ENCODE measurements at regions not wholly inside any gene's neighbourhood (a gene's known extent, or its start where the extent isn't known, plus 50 kb on each side); places are given as distances from the start of the nearest gene placed in this dataset.

- no peak overlapping the region for H3K23ac ChIP-seq (ENCODE audit: low read depth, low read length, poor library complexity)
- no peak for DNase-seq (ENCODE audit: low spot score)
- no peak overlapping the region for H3K4me3 ChIP-seq (ENCODE audit: low read length in 2 of 2)
- H3K9ac ChIP-seq (ENCODE audit: low read depth, low read length, poor library complexity) = no peak overlapping the region
- H3K14ac ChIP-seq (ENCODE audit: low read length) = no peak overlapping the region
- H2BK12ac ChIP-seq (ENCODE audit: low read length) = no peak overlapping the region
- H2BK15ac ChIP-seq (ENCODE audit: low read length) = no peak overlapping the region
- no peaks in the 10 kb centered on the region for H3K9me3 ChIP-seq (replicated peaks in 1 of 2; ENCODE audit: control insufficient read depth in 2 of 2, insufficient read depth in 1 of 2, low read depth in 1 of 2, low read length in 2 of 2)
- no peak overlapping the region for H2AK5ac ChIP-seq (ENCODE audit: low read depth, low read length)
- H2BK5ac ChIP-seq (ENCODE audit: low read length) = no peak overlapping the region
- H3K4me2 ChIP-seq (ENCODE audit: insufficient read depth, low read length, poor library complexity, severe bottlenecking) = no peak overlapping the region
- no peak overlapping the region for H3K27ac ChIP-seq (replicated peaks; ENCODE audit: low read length)
- no peaks in the 10 kb centered on the region for H3K79me1 ChIP-seq (ENCODE audit: low read depth, low read length)
- H4K8ac ChIP-seq (ENCODE audit: low read depth, low read length) = no peak overlapping the region
- H3K4ac ChIP-seq (ENCODE audit: low read length) = no peak overlapping the region
- H3K36me3 ChIP-seq (replicated peaks in 1 of 2; ENCODE audit: control insufficient read depth in 2 of 2, insufficient read depth in 2 of 2, low read length in 2 of 2) = peaks cover 3% of the 10 kb centered on the region in 2 donors
- H4K91ac ChIP-seq (ENCODE audit: low read depth, low read length, poor library complexity) = no peak overlapping the region
- no peak overlapping the region for H2BK120ac ChIP-seq (ENCODE audit: low read depth, low read length)
- no peaks in the 10 kb centered on the region for H3K27me3 ChIP-seq (ENCODE audit: control insufficient read depth in 3 of 3, insufficient read depth in 3 of 3, low read depth in 1 of 3, low read length in 3 of 3)
- H3K18ac ChIP-seq (ENCODE audit: low read length) = no peak overlapping the region
- H2AFZ ChIP-seq (ENCODE audit: low read length) = no peak overlapping the region
- no CpG with 5 or more reads among the region's 1 CpG for WGBS, 2 donors (ENCODE audit: extremely low coverage in 2 of 2, insufficient read length in 2 of 2, insufficient replicate concordance in 1 of 2)
- no peaks in the 10 kb centered on the region for H3K4me1 ChIP-seq (ENCODE audit: control insufficient read depth in 2 of 2, insufficient read depth in 1 of 2, low read depth in 1 of 2, low read length in 2 of 2)
Measured at GRCh38 chr13:33910255-33910654, 92.3 kb downstream of the RFC3 start.

GRCh38 chr13:33911521-33911920 lies 93.6 kb downstream of the RFC3 start:
- H2BK120ac ChIP-seq (ENCODE audit: low read depth, low read length) = no peak overlapping the region
- H2AFZ ChIP-seq (ENCODE audit: low read length) = no peak overlapping the region
- H3K79me1 ChIP-seq (ENCODE audit: low read depth, low read length) = no peaks in the 10 kb centered on the region
- H3K27me3 ChIP-seq (ENCODE audit: control insufficient read depth in 3 of 3, insufficient read depth in 3 of 3, low read depth in 1 of 3, low read length in 3 of 3) = no peaks in the 10 kb centered on the region
- H3K9me3 ChIP-seq (replicated peaks in 1 of 2; ENCODE audit: control insufficient read depth in 2 of 2, insufficient read depth in 1 of 2, low read depth in 1 of 2, low read length in 2 of 2) = no peaks in the 10 kb centered on the region
- H3K36me3 ChIP-seq (replicated peaks in 1 of 2; ENCODE audit: control insufficient read depth in 2 of 2, insufficient read depth in 2 of 2, low read length in 2 of 2) = peaks cover 3% of the 10 kb centered on the region in 2 donors
- no peak for DNase-seq (ENCODE audit: low spot score)
- no peak overlapping the region for H2BK15ac ChIP-seq (ENCODE audit: low read length)
- no peak overlapping the region for H4K91ac ChIP-seq (ENCODE audit: low read depth, low read length, poor library complexity)
- no peak overlapping the region for H2AK5ac ChIP-seq (ENCODE audit: low read depth, low read length)
- no peak overlapping the region for H3K4ac ChIP-seq (ENCODE audit: low read length)
- no peak overlapping the region for H3K14ac ChIP-seq (ENCODE audit: low read length)
- H3K4me2 ChIP-seq (ENCODE audit: insufficient read depth, low read length, poor library complexity, severe bottlenecking) = no peak overlapping the region
- no peak overlapping the region for H3K4me3 ChIP-seq (ENCODE audit: low read length in 2 of 2)
- no CpG with 5 or more reads among the region's 3 CpGs for WGBS, 2 donors (ENCODE audit: extremely low coverage in 2 of 2, insufficient read length in 2 of 2, insufficient replicate concordance in 1 of 2)
- no peaks in the 10 kb centered on the region for H3K4me1 ChIP-seq (ENCODE audit: control insufficient read depth in 2 of 2, insufficient read depth in 1 of 2, low read depth in 1 of 2, low read length in 2 of 2)
- H3K27ac ChIP-seq (replicated peaks; ENCODE audit: low read length) = no peak overlapping the region
- no peak overlapping the region for H4K8ac ChIP-seq (ENCODE audit: low read depth, low read length)
- H3K23ac ChIP-seq (ENCODE audit: low read depth, low read length, poor library complexity) = no peak overlapping the region
- H2BK12ac ChIP-seq (ENCODE audit: low read length) = no peak overlapping the region
- no peak overlapping the region for H2BK5ac ChIP-seq (ENCODE audit: low read length)
- no peak overlapping the region for H3K18ac ChIP-seq (ENCODE audit: low read length)
- H3K9ac ChIP-seq (ENCODE audit: low read depth, low read length, poor library complexity) = no peak overlapping the region

- H2BK120ac ChIP-seq (ENCODE audit: low read depth, low read length) = no peak overlapping the region
- no peak overlapping the region for H4K8ac ChIP-seq (ENCODE audit: low read depth, low read length)
- no peak overlapping the region for H2BK12ac ChIP-seq (ENCODE audit: low read length)
- no peak overlapping the region for H3K4me3 ChIP-seq (ENCODE audit: low read length in 2 of 2)
- no peaks in the 10 kb centered on the region for H3K27me3 ChIP-seq (ENCODE audit: control insufficient read depth in 3 of 3, insufficient read depth in 3 of 3, low read depth in 1 of 3, low read length in 3 of 3)
- no peak overlapping the region for H2AK5ac ChIP-seq (ENCODE audit: low read depth, low read length)
- H3K36me3 ChIP-seq (replicated peaks in 1 of 2; ENCODE audit: control insufficient read depth in 2 of 2, insufficient read depth in 2 of 2, low read length in 2 of 2) = peaks cover 3% of the 10 kb centered on the region in 2 donors
- no peak for DNase-seq (ENCODE audit: low spot score)
- no peak overlapping the region for H3K9ac ChIP-seq (ENCODE audit: low read depth, low read length, poor library complexity)
- no peak overlapping the region for H3K23ac ChIP-seq (ENCODE audit: low read depth, low read length, poor library complexity)
- 100% methylated on average over 1 of the region's 3 CpGs; no CpG with 5 or more reads in 1 of the 2 donors for WGBS, 2 donors (ENCODE audit: extremely low coverage in 2 of 2, insufficient read length in 2 of 2, insufficient replicate concordance in 1 of 2)
- H3K4ac ChIP-seq (ENCODE audit: low read length) = no peak overlapping the region
- H2BK15ac ChIP-seq (ENCODE audit: low read length) = no peak overlapping the region
- H3K27ac ChIP-seq (replicated peaks; ENCODE audit: low read length) = no peak overlapping the region
- H2BK5ac ChIP-seq (ENCODE audit: low read length) = no peak overlapping the region
- no peaks in the 10 kb centered on the region for H3K79me1 ChIP-seq (ENCODE audit: low read depth, low read length)
- H3K14ac ChIP-seq (ENCODE audit: low read length) = no peak overlapping the region
- no peak overlapping the region for H3K18ac ChIP-seq (ENCODE audit: low read length)
- no peak overlapping the region for H3K4me2 ChIP-seq (ENCODE audit: insufficient read depth, low read length, poor library complexity, severe bottlenecking)
- H3K9me3 ChIP-seq (replicated peaks in 1 of 2; ENCODE audit: control insufficient read depth in 2 of 2, insufficient read depth in 1 of 2, low read depth in 1 of 2, low read length in 2 of 2) = no peaks in the 10 kb centered on the region
- no peak overlapping the region for H2AFZ ChIP-seq (ENCODE audit: low read length)
- no peak overlapping the region for H4K91ac ChIP-seq (ENCODE audit: low read depth, low read length, poor library complexity)
- peaks cover 3 to 5% of the 10 kb centered on the region in 2 donors for H3K4me1 ChIP-seq (ENCODE audit: control insufficient read depth in 2 of 2, insufficient read depth in 1 of 2, low read depth in 1 of 2, low read length in 2 of 2)
Measured at GRCh38 chr13:33913829-33914228, 95.9 kb downstream of the RFC3 start.

DNA sequence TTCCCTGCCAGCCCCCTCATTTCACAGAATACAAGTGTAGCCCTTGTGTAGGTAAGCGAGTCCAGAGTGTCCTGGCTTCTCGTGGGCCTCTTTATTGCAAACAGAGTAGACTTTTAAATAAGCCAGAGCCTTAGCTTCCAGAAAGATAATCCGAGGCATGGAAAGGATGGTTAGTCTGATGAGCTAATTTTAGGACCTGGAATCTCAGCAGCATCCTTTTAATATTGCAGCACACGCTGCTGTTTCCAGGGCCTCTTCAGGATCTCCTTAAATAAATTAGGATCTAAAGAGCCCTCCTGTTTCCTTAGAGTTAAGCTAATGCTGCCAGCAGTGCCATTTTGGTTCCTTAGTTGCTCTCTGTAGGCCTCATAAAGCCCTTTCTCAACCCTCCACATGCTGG lies 99.2 kb downstream of the RFC3 start:
- Histone ChIP-seq H3K9ac (ENCODE audit: low read depth, low read length, poor library complexity) (no peak overlapping the region), H2BK120ac (ENCODE audit: low read depth, low read length) (no peak overlapping the region), H3K18ac (ENCODE audit: low read length) (no peak overlapping the region), H3K79me1 (ENCODE audit: low read depth, low read length) (no peaks in the 10 kb centered on the region), H4K8ac (ENCODE audit: low read depth, low read length) (no peak overlapping the region), H3K14ac (ENCODE audit: low read length) (no peak overlapping the region), H2BK12ac (ENCODE audit: low read length) (no peak overlapping the region), H3K4me1 (ENCODE audit: control insufficient read depth in 2 of 2, insufficient read depth in 1 of 2, low read depth in 1 of 2, low read length in 2 of 2) (peaks cover 3 to 5% of the 10 kb centered on the region in 2 donors), H3K9me3 (replicated peaks in 1 of 2; ENCODE audit: control insufficient read depth in 2 of 2, insufficient read depth in 1 of 2, low read depth in 1 of 2, low read length in 2 of 2) (no peaks in the 10 kb centered on the region), H3K27ac (replicated peaks; ENCODE audit: low read length) (no peak overlapping the region), H3K23ac (ENCODE audit: low read depth, low read length, poor library complexity) (no peak overlapping the region), H2BK5ac (ENCODE audit: low read length) (no peak overlapping the region), H2AFZ (ENCODE audit: low read length) (no peak overlapping the region), H3K4me2 (ENCODE audit: insufficient read depth, low read length, poor library complexity, severe bottlenecking) (no peak overlapping the region), H2AK5ac (ENCODE audit: low read depth, low read length) (no peak overlapping the region), H3K4ac (ENCODE audit: low read length) (no peak overlapping the region), H3K27me3 (ENCODE audit: control insufficient read depth in 3 of 3, insufficient read depth in 3 of 3, low read depth in 1 of 3, low read length in 3 of 3) (no peaks in the 10 kb centered on the region), H3K36me3 (replicated peaks in 1 of 2; ENCODE audit: control insufficient read depth in 2 of 2, insufficient read depth in 2 of 2, low read length in 2 of 2) (no peaks in the 10 kb centered on the region), H3K4me3 (ENCODE audit: low read length in 2 of 2) (no peak overlapping the region), H2BK15ac (ENCODE audit: low read length) (no peak overlapping the region), H4K91ac (ENCODE audit: low read depth, low read length, poor library complexity) (no peak overlapping the region)
- WGBS, 2 donors (ENCODE audit: extremely low coverage in 2 of 2, insufficient read length in 2 of 2, insufficient replicate concordance in 1 of 2) = no CpG with 5 or more reads among the region's 4 CpGs
- no peak for DNase-seq (ENCODE audit: low spot score)

All from neuronal stem cell (in vitro differentiated cells).